Suprapubic skin (tissue), 4 donors: ENCODE measurements at regions not wholly inside any gene's neighbourhood (a gene's known extent, or its start where the extent isn't known, plus 50 kb on each side); places are given as distances from the start of the nearest gene placed in this dataset.
"Not testable (repeated sequence)": the region's sequence is repeated elsewhere in the genome, so short reads cannot be mapped to it uniquely, and the experiment has no call there.

Experiments
- DNase-seq, 2 donors: peaks; one replicate each; pipeline ENCODE4 v3.0.0-alpha.2; 2019; ENCODE audit warnings: low spot score in 2 of 2
- H3K27ac ChIP-seq: fragments of 200-600 bp; sonication (generic); one replicate; pipeline ENCODE4 v1.5.1; 2019
- H3K27me3 ChIP-seq: fragments of 200-600 bp; sonication (generic); one replicate; pipeline ENCODE4 v1.5.1; 2019
- H3K36me3 ChIP-seq: fragments of 200-600 bp; sonication (generic); one replicate; pipeline ENCODE4 v1.5.1; 2019
- H3K4me1 ChIP-seq: fragments of 200-600 bp; sonication (generic); one replicate; pipeline ENCODE4 v1.5.1; 2019
- H3K4me3 ChIP-seq: fragments of 200-600 bp; sonication (generic); one replicate; pipeline ENCODE4 v1.5.1; 2019; ENCODE audit warnings: mild to moderate bottlenecking
- H3K9me3 ChIP-seq: fragments of 200-600 bp; sonication (generic); one replicate; pipeline ENCODE4 v1.5.1; 2019
- CTCF ChIP-seq, 2 donors: fragments of 200-600 bp in 1 of 2; fragments of 450-650 bp in 1 of 2; sonication (generic) in 1 of 2; IDR thresholded peaks; one replicate each; pipeline ENCODE4 v1.5.1; 2016 to 2019; ENCODE audit warnings: antibody characterized with exemption in 2 of 2, mild to moderate bottlenecking in 1 of 2, moderate library complexity in 1 of 2
- EP300 ChIP-seq: sonication (generic); formaldehyde crosslinking; IDR thresholded peaks from one replicate; pipeline ENCODE4 v1.6.1; 2017; ENCODE audit warnings: antibody characterized with exemption
- POLR2A ChIP-seq, 2 donors: fragments of 450-650 bp; IDR thresholded peaks; one replicate each; pipeline ENCODE4 v1.6.1; 2017; ENCODE audit warnings: antibody characterized with exemption in 2 of 2, mild to moderate bottlenecking in 2 of 2, moderate library complexity in 2 of 2
- POLR2AphosphoS5 ChIP-seq, 3 donors: sonication (generic); formaldehyde crosslinking; IDR thresholded peaks; one replicate each; pipeline ENCODE4 v1.6.1; 2017; ENCODE audit warnings: antibody characterized with exemption in 3 of 3
- WGBS: methylation state at CpG from one replicate; pipeline ENCODE4 v1.1.5; 2018; 5-methylcytosine and 5-hydroxymethylcytosine counted together

DNA sequence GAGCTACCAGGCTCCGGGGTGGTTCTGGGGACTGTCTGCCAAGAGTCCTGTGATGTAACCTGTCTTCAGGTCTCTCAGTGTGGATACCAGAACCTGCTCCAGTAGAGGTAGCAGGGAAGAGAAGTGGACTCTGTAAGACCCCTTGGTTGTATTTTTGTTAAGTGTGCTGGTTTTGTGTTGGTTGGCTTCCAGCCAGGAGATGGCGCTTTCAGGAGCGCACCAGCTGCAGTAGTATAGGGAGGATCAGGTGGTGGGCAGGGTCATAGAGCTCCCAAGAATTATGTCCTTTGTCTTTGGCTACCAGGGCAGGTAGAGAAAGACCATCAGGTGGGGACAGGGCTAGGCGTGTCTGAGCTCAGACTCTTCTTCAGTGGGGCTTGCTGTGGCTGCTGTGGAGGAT is 1147.2 kb upstream of the ADGRL4 start:
- no peaks in the 10 kb centered on the region for H3K9me3 ChIP-seq
- no peak overlapping the region for H3K27ac ChIP-seq
- TF ChIP-seq POLR2AphosphoS5 (IDR thresholded peaks at IDR 0.05) (no peak), CTCF (IDR thresholded peaks at IDR 0.05) (no peak), POLR2A (IDR thresholded peaks at IDR 0.05) (no peak), EP300 (no peak)
- H3K36me3 ChIP-seq = no peaks in the 10 kb centered on the region
- 88% methylated on average over 4 of the region's 4 CpGs for WGBS
- no peak for DNase-seq
- H3K4me3 ChIP-seq = no peak overlapping the region
- H3K27me3 ChIP-seq = no peaks in the 10 kb centered on the region
- no peaks in the 10 kb centered on the region for H3K4me1 ChIP-seq

- H3K27me3 ChIP-seq = no peaks in the 10 kb centered on the region
- no peak for DNase-seq
- 100% methylated on average over 1 of the region's 1 CpG for WGBS
- no peak overlapping the region for H3K4me3 ChIP-seq
- no peak overlapping the region for H3K27ac ChIP-seq
- TF ChIP-seq CTCF (IDR thresholded peaks at IDR 0.05) = no peak
- TF ChIP-seq POLR2A (IDR thresholded peaks at IDR 0.05) = no peak
- no peak for TF ChIP-seq EP300
- no peak for TF ChIP-seq POLR2AphosphoS5 (IDR thresholded peaks at IDR 0.05)
- H3K4me1 ChIP-seq = no peaks in the 10 kb centered on the region
- H3K9me3 ChIP-seq = peaks cover 11% of the 10 kb centered on the region
- no peaks in the 10 kb centered on the region for H3K36me3 ChIP-seq
These were observed 1136.8 kb upstream of the ADGRL4 start for GRCh38 chr1:80143361-80143760.

GRCh38 chr1:80137946-80138602 is 1131.5 kb upstream of the ADGRL4 start:
- WGBS = 87% methylated on average over 26 of the region's 27 CpGs
- not testable (repeated sequence) for H3K27ac ChIP-seq, H3K27me3 ChIP-seq, H3K36me3 ChIP-seq, H3K4me3 ChIP-seq, H3K9me3 ChIP-seq, DNase-seq, H3K4me1 ChIP-seq

DNA sequence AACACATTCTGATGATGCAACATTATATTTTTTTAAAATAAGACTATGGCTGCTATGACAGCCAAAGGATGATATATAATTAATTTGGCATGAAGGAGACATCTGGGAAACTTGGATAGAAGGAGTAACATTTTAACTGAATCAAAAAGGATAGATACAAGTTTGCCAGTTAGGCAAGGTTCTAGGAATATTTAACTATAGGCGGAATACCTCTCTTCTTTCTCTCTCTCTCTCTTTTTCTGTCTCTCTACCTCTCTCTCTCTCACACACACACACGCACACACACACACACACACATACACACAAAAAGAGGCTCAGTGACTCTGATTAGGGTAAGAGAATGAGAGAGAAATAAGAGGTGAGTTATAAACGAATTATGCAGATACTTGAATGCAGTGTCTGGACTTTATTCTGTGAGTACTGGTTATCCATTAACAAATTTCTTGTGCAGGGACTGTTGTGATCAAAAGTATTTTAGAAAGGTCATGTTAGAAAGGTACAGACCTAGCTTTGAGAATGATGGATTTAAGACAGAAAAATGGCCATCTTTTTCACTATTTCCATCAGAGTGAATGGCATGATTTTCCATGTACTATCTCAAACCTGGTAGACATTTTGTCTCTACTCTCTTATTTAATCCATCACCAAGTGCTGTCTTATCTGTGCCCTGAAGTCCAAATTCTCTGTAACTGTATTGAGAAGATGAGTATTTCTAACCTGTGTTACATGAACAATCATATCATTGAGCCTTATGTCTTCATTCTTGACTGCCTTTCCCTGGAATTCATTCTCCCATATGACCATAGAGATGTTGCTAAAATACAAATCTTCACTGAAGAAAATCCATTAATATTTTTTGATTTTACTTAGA is 1106.9 kb upstream of the ADGRL4 start:
- Histone ChIP-seq H3K9me3 (peaks cover 8% of the 10 kb centered on the region), H3K4me3 (no peak overlapping the region), H3K27me3 (no peaks in the 10 kb centered on the region), H3K27ac (no peak overlapping the region), H3K4me1 (no peaks in the 10 kb centered on the region), H3K36me3 (no peaks in the 10 kb centered on the region)
- WGBS = 67% methylated on average over 3 of the region's 3 CpGs
- no peak for TF ChIP-seq EP300
- no peak for TF ChIP-seq POLR2AphosphoS5 (IDR thresholded peaks at IDR 0.05)
- no peak for TF ChIP-seq POLR2A (IDR thresholded peaks at IDR 0.05)
- TF ChIP-seq CTCF (IDR thresholded peaks at IDR 0.05) = no peak
- DNase-seq = no peak

DNA sequence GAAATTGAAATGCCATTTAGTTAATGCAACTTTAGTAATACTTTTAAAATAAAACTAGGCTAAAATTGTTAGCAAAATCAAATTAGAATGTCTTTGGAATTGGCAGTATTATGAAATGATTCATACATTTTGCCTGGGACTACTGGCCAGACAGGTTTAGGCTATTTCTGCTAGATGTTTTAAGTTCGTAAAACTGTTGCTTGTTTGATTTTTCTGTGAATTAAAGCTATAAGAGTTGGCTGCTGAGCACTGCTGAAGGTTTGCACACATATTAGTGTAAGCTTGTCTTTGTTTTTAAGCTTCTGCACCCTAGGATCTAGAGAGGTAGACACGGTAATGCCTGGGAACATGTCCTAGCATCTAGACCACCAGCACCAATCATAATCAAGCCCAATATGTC is 1094.6 kb upstream of the ADGRL4 start:
- no peaks in the 10 kb centered on the region for H3K4me1 ChIP-seq
- TF ChIP-seq POLR2A (IDR thresholded peaks at IDR 0.05) (no peak), EP300 (no peak), POLR2AphosphoS5 (IDR thresholded peaks at IDR 0.05) (no peak), CTCF (IDR thresholded peaks at IDR 0.05) (no peak)

More for the DNA sequence above, 1094.6 kb upstream of the ADGRL4 start:
- Histone ChIP-seq H3K27ac (no peak overlapping the region), H3K27me3 (no peaks in the 10 kb centered on the region), H3K4me3 (no peak overlapping the region), H3K9me3 (no peaks in the 10 kb centered on the region), H3K36me3 (no peaks in the 10 kb centered on the region)
- WGBS = 67% methylated on average over 2 of the region's 2 CpGs
- no peak for DNase-seq
